Gastroesophageal sphincter (tissue), 4 donors: ENCODE measurements at regions not wholly inside any gene's neighbourhood (a gene's known extent, or its start where the extent isn't known, plus 50 kb on each side); places are given as distances from the start of the nearest gene placed in this dataset.
"Not testable (repeated sequence)": the region's sequence is repeated elsewhere in the genome, so short reads cannot be mapped to it uniquely, and the experiment has no call there.

Experiments
- ATAC-seq: fragments of 150-250 bp; one replicate; pipeline ENCODE4 v1.9.1; 2016; ENCODE audit warnings: mild to moderate bottlenecking, moderate library complexity
- H3K27ac ChIP-seq, 4 donors: fragments of 200-600 bp; sonication (generic) in 3 of 4; 1 replicate in 3 of 4; 2 replicates in 1 of 4; pipeline ENCODE4 v1.5.1; 2016 to 2019
- H3K27me3 ChIP-seq: fragments of 200-600 bp; sonication (generic); one replicate; pipeline ENCODE4 v1.5.1; 2019
- H3K36me3 ChIP-seq, 2 donors: fragments of 200-600 bp; sonication (generic); one replicate each; pipeline ENCODE4 v1.5.1; 2019; ENCODE audit warnings: control low read depth in 1 of 2
- H3K4me1 ChIP-seq, 3 donors: fragments of 200-600 bp; sonication (generic); 1 replicate in 2 of 3; 2 replicates in 1 of 3; pipeline ENCODE4 v1.5.1; 2016 to 2019; ENCODE audit warnings: control low read depth in 2 of 3
- H3K4me3 ChIP-seq, 2 donors: fragments of 200-600 bp; sonication (generic); one replicate each; pipeline ENCODE4 v1.5.1; 2019; ENCODE audit warnings: mild to moderate bottlenecking in 1 of 2, moderate library complexity in 1 of 2
- H3K9me3 ChIP-seq, 3 donors: fragments of 200-600 bp; sonication (generic); one replicate each; pipeline ENCODE4 v1.5.1; 2017 to 2019; ENCODE audit warnings: control low read depth in 2 of 3
- EP300 ChIP-seq: sonication (generic); formaldehyde crosslinking; IDR thresholded peaks from one replicate; pipeline ENCODE4 v1.6.1; 2017; ENCODE audit warnings: antibody characterized with exemption, mild to moderate bottlenecking
- POLR2A ChIP-seq, 2 donors: fragments of 450-650 bp; IDR thresholded peaks; one replicate each; pipeline ENCODE4 v1.6.1; 2017; ENCODE audit warnings: antibody characterized with exemption in 2 of 2, mild to moderate bottlenecking in 2 of 2, moderate library complexity in 1 of 2
- POLR2AphosphoS5 ChIP-seq: sonication (generic); formaldehyde crosslinking; IDR thresholded peaks from one replicate; pipeline ENCODE4 v1.6.1; 2017; ENCODE audit warnings: antibody characterized with exemption
- WGBS, 2 donors: methylation state at CpG; one replicate each; pipeline ENCODE4 v1.1.5; 2018; ENCODE audit warnings: low coverage in 1 of 2; 5-methylcytosine and 5-hydroxymethylcytosine counted together
- TF ChIP-seq, protein P1 (sequence below), 4 experiments: fragments of 200-600 bp in 2 of 4; fragments of 450-650 bp in 2 of 4; sonication (generic) in 1 of 4; IDR thresholded peaks; one replicate each; pipeline ENCODE4 v1.5.1; 2017 to 2019; ENCODE audit warnings: antibody characterized with exemption in 4 of 4, mild to moderate bottlenecking in 2 of 4, moderate library complexity in 2 of 4

DNA sequence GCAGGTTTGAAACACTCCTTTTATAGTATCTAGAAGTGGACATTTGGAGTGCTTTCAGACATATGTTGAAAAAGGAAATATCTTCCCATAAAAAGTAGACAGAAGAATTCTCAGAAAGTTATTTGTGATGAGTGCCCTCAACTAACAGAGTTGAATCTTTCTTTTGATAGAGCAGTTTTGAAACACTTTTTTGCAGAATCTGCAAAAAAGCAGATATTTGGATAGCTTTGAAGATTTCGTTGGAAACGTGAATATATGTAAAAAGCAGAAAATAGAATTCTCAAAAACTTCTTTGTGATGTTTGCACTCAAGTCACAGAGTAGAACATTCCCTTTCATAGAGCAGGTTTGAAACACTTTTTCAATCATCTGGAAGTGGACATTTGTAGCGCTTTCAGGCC lies 676.4 kb upstream of the ZNF337 start:
- H3K27me3 ChIP-seq, H3K4me1 ChIP-seq, H3K36me3 ChIP-seq, ATAC-seq, H3K9me3 ChIP-seq, H3K27ac ChIP-seq, H3K4me3 ChIP-seq: not testable (repeated sequence)
- 75 to 76% methylated on average over 2 to 3 of the region's 3 CpGs for WGBS, 2 donors

DNA sequence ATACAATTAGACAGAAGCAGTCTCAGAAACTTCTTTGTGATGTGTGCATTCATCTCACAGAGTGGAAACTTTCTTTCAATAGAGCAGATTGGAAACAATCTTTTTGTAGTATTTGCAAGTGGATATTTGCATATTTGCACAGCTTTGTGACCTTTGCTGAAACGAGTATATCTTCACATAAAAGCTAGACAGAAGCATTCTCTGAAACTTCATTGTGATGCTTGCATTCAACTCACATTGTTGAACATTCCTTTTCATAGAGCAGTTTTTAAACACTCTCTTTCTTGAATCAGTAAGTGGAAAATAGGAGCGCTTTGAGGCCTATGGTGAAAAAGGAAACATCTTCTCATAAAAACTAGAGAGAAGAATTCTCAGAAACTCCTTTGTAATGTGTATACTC lies 657.9 kb upstream of the ZNF337 start:
- TF ChIP-seq, protein P1, sequence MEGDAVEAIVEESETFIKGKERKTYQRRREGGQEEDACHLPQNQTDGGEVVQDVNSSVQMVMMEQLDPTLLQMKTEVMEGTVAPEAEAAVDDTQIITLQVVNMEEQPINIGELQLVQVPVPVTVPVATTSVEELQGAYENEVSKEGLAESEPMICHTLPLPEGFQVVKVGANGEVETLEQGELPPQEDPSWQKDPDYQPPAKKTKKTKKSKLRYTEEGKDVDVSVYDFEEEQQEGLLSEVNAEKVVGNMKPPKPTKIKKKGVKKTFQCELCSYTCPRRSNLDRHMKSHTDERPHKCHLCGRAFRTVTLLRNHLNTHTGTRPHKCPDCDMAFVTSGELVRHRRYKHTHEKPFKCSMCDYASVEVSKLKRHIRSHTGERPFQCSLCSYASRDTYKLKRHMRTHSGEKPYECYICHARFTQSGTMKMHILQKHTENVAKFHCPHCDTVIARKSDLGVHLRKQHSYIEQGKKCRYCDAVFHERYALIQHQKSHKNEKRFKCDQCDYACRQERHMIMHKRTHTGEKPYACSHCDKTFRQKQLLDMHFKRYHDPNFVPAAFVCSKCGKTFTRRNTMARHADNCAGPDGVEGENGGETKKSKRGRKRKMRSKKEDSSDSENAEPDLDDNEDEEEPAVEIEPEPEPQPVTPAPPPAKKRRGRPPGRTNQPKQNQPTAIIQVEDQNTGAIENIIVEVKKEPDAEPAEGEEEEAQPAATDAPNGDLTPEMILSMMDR (IDR thresholded peaks at IDR 0.05), result no peak
- TF ChIP-seq POLR2A (IDR thresholded peaks at IDR 0.05) (no peak), POLR2AphosphoS5 (no peak), EP300 (no peak)
- Histone ChIP-seq H3K4me1 (no peaks in the 10 kb centered on the region), H3K27me3 (no peaks in the 10 kb centered on the region), H3K27ac (no peak overlapping the region), H3K4me3 (no peak overlapping the region), H3K9me3 (no peaks in the 10 kb centered on the region), H3K36me3 (no peaks in the 10 kb centered on the region)
- 56 to 64% methylated on average over 2 of the region's 2 CpGs for WGBS, 2 donors
- ATAC-seq, result no peak

DNA sequence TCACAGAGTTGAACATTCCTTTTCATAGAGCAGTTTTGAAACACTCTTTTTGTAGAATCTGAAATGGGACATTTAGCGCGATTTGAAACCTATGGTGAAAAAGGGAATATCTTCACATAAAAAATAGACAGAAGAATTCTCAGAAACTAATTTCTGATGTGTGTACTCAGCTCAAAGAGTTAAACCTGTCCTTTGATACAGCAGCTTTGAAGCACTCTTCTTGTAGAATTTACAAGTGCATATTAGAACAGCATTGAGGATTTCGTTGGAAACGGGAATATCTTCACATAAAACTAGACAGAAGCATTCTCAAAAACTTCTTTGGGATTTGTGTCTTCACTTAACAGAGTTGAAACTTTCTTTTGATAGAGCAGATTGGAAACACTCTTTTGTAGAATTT lies 650.7 kb upstream of the ZNF337 start:
- no peak overlapping the region for H3K27ac ChIP-seq
- WGBS, 2 donors, result 91 to 97% methylated on average over 4 of the region's 4 CpGs
- TF ChIP-seq POLR2A (IDR thresholded peaks at IDR 0.05) (no peak), EP300 (no peak), POLR2AphosphoS5 (no peak)
- TF ChIP-seq, protein P1 (IDR thresholded peaks at IDR 0.05), result no peak
- H3K9me3 ChIP-seq, result no peaks in the 10 kb centered on the region
- ATAC-seq, result no peak
- H3K27me3 ChIP-seq, result no peaks in the 10 kb centered on the region
- no peaks in the 10 kb centered on the region for H3K4me1 ChIP-seq
- no peak overlapping the region for H3K4me3 ChIP-seq
- no peaks in the 10 kb centered on the region for H3K36me3 ChIP-seq

DNA sequence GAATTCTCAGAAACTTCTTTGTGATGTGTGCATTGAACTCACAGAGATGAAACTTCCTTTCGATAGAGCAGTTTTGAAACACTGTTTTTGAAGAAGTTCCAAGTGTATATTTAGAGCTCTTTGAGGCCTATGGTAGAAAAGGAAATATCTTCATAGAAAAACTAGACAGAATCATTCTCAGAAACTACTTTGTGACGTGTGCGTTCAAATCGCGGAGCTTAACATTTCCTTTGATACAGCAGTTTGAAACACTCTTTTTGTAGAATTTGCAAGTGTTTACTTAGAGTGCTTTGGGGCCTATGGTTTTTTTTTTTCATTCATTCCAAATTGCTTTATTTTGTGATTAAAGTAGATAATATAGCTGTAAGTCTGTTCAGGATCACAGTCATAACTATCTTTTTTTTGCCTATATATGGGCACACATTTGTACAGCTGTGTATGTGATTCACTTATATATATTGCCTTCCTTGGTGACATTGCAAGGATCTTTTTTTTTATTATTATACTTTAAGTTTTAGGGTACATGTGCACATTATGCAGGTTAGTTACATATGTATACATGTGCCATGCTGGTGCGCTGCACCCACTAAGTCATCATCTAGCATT lies 643.9 kb upstream of the ZNF337 start:
- H3K4me1 ChIP-seq, H3K4me3 ChIP-seq, H3K27me3 ChIP-seq, H3K27ac ChIP-seq, ATAC-seq, H3K36me3 ChIP-seq, H3K9me3 ChIP-seq: not testable (repeated sequence)
- WGBS, 2 donors, result 84 to 94% methylated on average over 6 of the region's 6 CpGs

DNA sequence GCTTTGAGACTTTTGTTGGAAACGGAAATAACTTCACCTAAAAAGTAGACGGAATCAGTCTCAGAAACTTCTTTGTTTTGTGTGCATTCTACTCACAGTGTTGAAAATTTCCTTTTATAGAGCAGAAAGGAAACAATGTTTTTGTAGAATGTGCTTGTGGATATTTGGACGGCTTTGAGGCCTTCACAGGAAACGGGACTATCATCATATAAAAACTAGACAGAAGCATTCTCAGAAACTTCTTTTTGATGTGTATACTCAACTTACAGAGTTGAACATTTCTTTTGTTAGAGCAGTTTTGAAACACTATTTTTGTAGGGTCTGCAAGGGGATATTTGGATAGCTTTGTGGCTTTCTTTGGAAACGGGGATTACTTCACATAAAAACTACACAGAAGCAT lies 627.5 kb upstream of the ZNF337 start:
- TF ChIP-seq POLR2A (IDR thresholded peaks at IDR 0.05) (no peak), POLR2AphosphoS5 (no peak), EP300 (no peak)
- TF ChIP-seq, protein P1 (IDR thresholded peaks at IDR 0.05), result no peak
- Histone ChIP-seq H3K4me1 (no peaks in the 10 kb centered on the region), H3K27me3 (no peaks in the 10 kb centered on the region), H3K27ac (no peak overlapping the region), H3K9me3 (no peaks in the 10 kb centered on the region), H3K36me3 (no peaks in the 10 kb centered on the region), H3K4me3 (no peak overlapping the region)
- ATAC-seq, result no peak
- 67 to 68% methylated on average over 5 of the region's 5 CpGs for WGBS, 2 donors

DNA sequence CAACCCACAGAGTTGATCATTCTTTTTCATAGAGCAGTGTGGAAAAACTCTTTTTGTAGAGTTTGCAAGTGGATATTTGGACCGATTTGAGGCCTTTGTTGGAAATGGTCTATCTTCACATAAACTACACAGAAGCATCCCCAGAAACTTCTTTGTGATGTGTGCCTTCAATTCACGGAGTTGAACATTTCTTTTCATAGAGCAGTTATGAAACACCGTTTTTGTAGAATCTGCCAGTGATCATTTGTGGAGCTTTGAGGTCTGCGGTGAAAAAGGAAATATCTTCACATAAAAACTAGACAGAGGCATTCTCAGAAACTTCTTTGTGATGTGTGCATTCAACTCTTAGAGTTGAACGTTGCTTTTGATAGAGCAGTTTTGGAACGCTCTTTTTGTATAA lies 618.4 kb upstream of the ZNF337 start:
- H3K27ac ChIP-seq, result no peak overlapping the region
- no peak overlapping the region for H3K4me3 ChIP-seq
- TF ChIP-seq POLR2A (IDR thresholded peaks at IDR 0.05) (no peak), EP300 (no peak), POLR2AphosphoS5 (no peak)
- TF ChIP-seq, protein P1 (IDR thresholded peaks at IDR 0.05), result no peak
- no peaks in the 10 kb centered on the region for H3K4me1 ChIP-seq
- ATAC-seq, result no peak
- no peaks in the 10 kb centered on the region for H3K9me3 ChIP-seq
- no peaks in the 10 kb centered on the region for H3K27me3 ChIP-seq
- 74 to 88% methylated on average over 6 of the region's 6 CpGs for WGBS, 2 donors
- H3K36me3 ChIP-seq, result no peaks in the 10 kb centered on the region

DNA sequence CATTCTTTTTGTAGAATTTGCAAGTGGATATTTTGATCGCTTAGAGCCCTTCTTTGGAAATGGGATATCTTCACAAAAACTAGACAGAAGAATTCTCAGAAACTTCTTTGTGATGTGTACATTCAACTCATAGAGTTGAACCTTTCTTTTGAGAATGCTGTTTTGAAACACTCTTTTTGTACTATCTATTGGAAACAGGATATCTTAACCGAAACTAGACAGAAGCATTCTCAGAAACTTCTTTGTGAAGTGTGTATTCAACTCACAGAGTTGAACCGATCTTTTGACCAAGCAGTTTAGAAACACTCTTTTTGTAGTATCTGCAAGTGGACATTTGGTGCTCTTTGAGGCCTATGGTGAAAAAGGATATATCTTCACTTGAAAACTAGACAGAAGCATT lies 613.1 kb upstream of the ZNF337 start:
- WGBS, 2 donors, result 90 to 93% methylated on average over 3 of the region's 3 CpGs
- H3K36me3 ChIP-seq, result not testable (repeated sequence)

More for the DNA sequence above, 613.1 kb upstream of the ZNF337 start:
- not testable (repeated sequence) for H3K4me1 ChIP-seq, ATAC-seq, H3K9me3 ChIP-seq, H3K27me3 ChIP-seq, H3K4me3 ChIP-seq, H3K27ac ChIP-seq
